H9 (cell line): ENCODE measurements at regions not wholly inside any gene's neighbourhood (a gene's known extent, or its start where the extent isn't known, plus 50 kb on each side); places are given as distances from the start of the nearest gene placed in this dataset.

Experiments
- DNase-seq: peaks from one replicate; pipeline ENCODE4 v3.0.0-alpha.2; 2017
- H2AFZ ChIP-seq: one replicate; pipeline ENCODE4 v1.6.1; 2013; ENCODE audit warnings: mild to moderate bottlenecking, low read length, control low read depth, moderate library complexity
- H2AK5ac ChIP-seq: 2 replicates; pipeline ENCODE4 v1.6.1; 2013; ENCODE audit warnings: low read length, control low read depth, mixed read lengths; ENCODE audit not compliant: insufficient read length
- H2BK120ac ChIP-seq: one replicate; pipeline ENCODE4 v1.6.1; 2013; ENCODE audit warnings: low read depth, mild to moderate bottlenecking, low read length, control low read depth, inconsistent platforms; ENCODE audit not compliant: poor library complexity, severe bottlenecking
- H2BK12ac ChIP-seq: 2 replicates; pipeline ENCODE4 v1.6.1; 2013; ENCODE audit warnings: low read length, control low read depth, mixed read lengths, low read depth; ENCODE audit not compliant: insufficient read length
- H2BK15ac ChIP-seq: 2 replicates; pipeline ENCODE4 v1.6.1; 2013; ENCODE audit warnings: low read depth, low read length, control low read depth
- H2BK20ac ChIP-seq: one replicate; pipeline ENCODE4 v1.6.1; 2013; ENCODE audit warnings: low read depth, mild to moderate bottlenecking, low read length, control low read depth, inconsistent platforms; ENCODE audit not compliant: poor library complexity, severe bottlenecking
- H2BK5ac ChIP-seq: 2 replicates; pipeline ENCODE4 v1.6.1; 2013; ENCODE audit warnings: low read length, control low read depth, mixed read lengths; ENCODE audit not compliant: insufficient read length
- H3K14ac ChIP-seq: 2 replicates; pipeline ENCODE4 v1.6.1; 2013; ENCODE audit warnings: low read length, control low read depth; ENCODE audit not compliant: insufficient read depth
- H3K18ac ChIP-seq: 2 replicates; pipeline ENCODE4 v1.6.1; 2013; ENCODE audit warnings: low read depth, mild to moderate bottlenecking, mixed read lengths, low read length, control low read depth; ENCODE audit not compliant: insufficient read length
- H3K23ac ChIP-seq: 2 replicates; pipeline ENCODE4 v1.6.1; 2013; ENCODE audit warnings: low read length, control low read depth, mixed read lengths, low read depth; ENCODE audit not compliant: insufficient read length
- H3K23me2 ChIP-seq: 2 replicates; pipeline ENCODE4 v1.6.1; 2013; ENCODE audit warnings: low read depth, mild to moderate bottlenecking, mixed read lengths, low read length, control low read depth; ENCODE audit not compliant: insufficient read length, poor library complexity, severe bottlenecking
- H3K27ac ChIP-seq: 2 replicates; pipeline ENCODE4 v1.5.1; 2013; ENCODE audit warnings: low read length, control low read depth, mixed read lengths, low read depth; ENCODE audit not compliant: insufficient read length
- H3K27me3 ChIP-seq: 2 replicates; pipeline ENCODE4 v1.6.1; 2013; ENCODE audit warnings: low read length, control low read depth, inconsistent platforms; ENCODE audit not compliant: insufficient read depth
- H3K4ac ChIP-seq: 2 replicates; pipeline ENCODE4 v1.6.1; 2013; ENCODE audit warnings: low read depth, mild to moderate bottlenecking, control low read depth, inconsistent platforms, low read length, moderate library complexity
- H3K4me1 ChIP-seq: 2 replicates; pipeline ENCODE4 v1.6.1; 2013; ENCODE audit warnings: low read length, control low read depth, inconsistent platforms; ENCODE audit not compliant: insufficient read depth
- H3K4me2 ChIP-seq: 2 replicates; pipeline ENCODE4 v1.6.1; 2013; ENCODE audit warnings: low read length, control low read depth, mixed read lengths; ENCODE audit not compliant: insufficient read length, insufficient read depth
- H3K56ac ChIP-seq: 2 replicates; pipeline ENCODE4 v1.6.1; 2013; ENCODE audit warnings: low read depth, mild to moderate bottlenecking, mixed read lengths, low read length, control low read depth; ENCODE audit not compliant: insufficient read length
- H3K79me1 ChIP-seq: 2 replicates; pipeline ENCODE4 v1.6.1; 2013; ENCODE audit warnings: low read depth, mild to moderate bottlenecking, moderate library complexity, low read length, control low read depth, inconsistent platforms; ENCODE audit not compliant: insufficient read depth, poor library complexity, severe bottlenecking
- H3K79me2 ChIP-seq: 2 replicates; pipeline ENCODE4 v1.6.1; 2013; ENCODE audit warnings: low read length, control low read depth, inconsistent platforms; ENCODE audit not compliant: insufficient read depth
- H3K9ac ChIP-seq: 2 replicates; pipeline ENCODE4 v1.6.1; 2013; ENCODE audit warnings: low read length, control low read depth, mixed read lengths; ENCODE audit not compliant: insufficient read length; ENCODE audit errors: extremely low read depth
- H3K9me3 ChIP-seq: one replicate; pipeline ENCODE4 v1.6.1; 2013; ENCODE audit warnings: low read depth, low read length, inconsistent platforms; ENCODE audit not compliant: control insufficient read depth
- H3T11ph ChIP-seq: one replicate; pipeline ENCODE4 v1.6.1; 2013; ENCODE audit warnings: mild to moderate bottlenecking, low read length, control low read depth, inconsistent platforms
- H4K20me1 ChIP-seq: one replicate; pipeline ENCODE4 v1.6.1; 2013; ENCODE audit not compliant: control insufficient read depth, insufficient read length, insufficient read depth
- H4K5ac ChIP-seq: 2 replicates; pipeline ENCODE4 v1.6.1; 2013; ENCODE audit warnings: low read depth, mild to moderate bottlenecking, mixed read lengths, low read length, control low read depth; ENCODE audit not compliant: insufficient read length
- H4K8ac ChIP-seq: replicated peaks from 2 replicates; pipeline ENCODE4 v1.6.1; 2013; ENCODE audit warnings: low read length, control low read depth, mixed read lengths, low read depth; ENCODE audit not compliant: insufficient read length
- H4K91ac ChIP-seq: 2 replicates; pipeline ENCODE4 v1.6.1; 2013; ENCODE audit warnings: low read depth, mild to moderate bottlenecking, moderate library complexity, mixed read lengths, low read length, control low read depth; ENCODE audit not compliant: insufficient read length
- H3K27ac Mint-ChIP-seq, 3 experiments: 2 replicates in 2 of 3; 3 replicates in 1 of 3; pipeline ENCODE4 v1.8.0; 2020 to 2021; ENCODE audit warnings: mixed read lengths in 3 of 3, mild to moderate bottlenecking in 1 of 3, moderate library complexity in 1 of 3
- H3K27me3 Mint-ChIP-seq: 2 replicates; pipeline ENCODE4 v1.8.0; 2021; ENCODE audit warnings: low read depth, mild to moderate bottlenecking, moderate library complexity, mixed read lengths
- H3K36me3 Mint-ChIP-seq, 3 experiments: 2 replicates in 2 of 3; 3 replicates in 1 of 3; pipeline ENCODE4 v1.8.0; 2020 to 2021; ENCODE audit warnings: low read depth in 3 of 3, mixed read lengths in 3 of 3; ENCODE audit not compliant: insufficient read depth in 1 of 3
- H3K4me1 Mint-ChIP-seq, 2 experiments: 2 replicates each; pipeline ENCODE4 v1.8.0; 2020; ENCODE audit warnings: mixed read lengths in 2 of 2
- H3K4me3 Mint-ChIP-seq, 2 experiments: 2 replicates in 1 of 2; 3 replicates in 1 of 2; pipeline ENCODE4 v1.8.0; 2020 to 2021; ENCODE audit warnings: mild to moderate bottlenecking in 2 of 2, mixed read lengths in 2 of 2, moderate library complexity in 1 of 2
- H3K9me3 Mint-ChIP-seq, 2 experiments: 2 replicates in 1 of 2; 3 replicates in 1 of 2; pipeline ENCODE4 v1.8.0; 2020; ENCODE audit warnings: mild to moderate bottlenecking in 2 of 2, mixed read lengths in 2 of 2, moderate library complexity in 1 of 2
- WGBS: extraction: QIAGEN DNeasy Blood & Tissue Kit; methylation state at CpG from one replicate; pipeline ENCODE4 v1.1.7; 2013; ENCODE audit warnings: missing lambda C conversion rate, low lambda C conversion rate, mixed read lengths; ENCODE audit not compliant: insufficient read length; ENCODE audit errors: extremely low coverage; 5-methylcytosine and 5-hydroxymethylcytosine counted together
- TF ChIP-seq, protein P1 (sequence below): fragments of 200-600 bp; sonication (generic); conservative IDR thresholded peaks from 3 replicates; pipeline ENCODE4 v1.8.0; 2021; ENCODE audit warnings: antibody characterized with exemption, mild to moderate bottlenecking

DNA sequence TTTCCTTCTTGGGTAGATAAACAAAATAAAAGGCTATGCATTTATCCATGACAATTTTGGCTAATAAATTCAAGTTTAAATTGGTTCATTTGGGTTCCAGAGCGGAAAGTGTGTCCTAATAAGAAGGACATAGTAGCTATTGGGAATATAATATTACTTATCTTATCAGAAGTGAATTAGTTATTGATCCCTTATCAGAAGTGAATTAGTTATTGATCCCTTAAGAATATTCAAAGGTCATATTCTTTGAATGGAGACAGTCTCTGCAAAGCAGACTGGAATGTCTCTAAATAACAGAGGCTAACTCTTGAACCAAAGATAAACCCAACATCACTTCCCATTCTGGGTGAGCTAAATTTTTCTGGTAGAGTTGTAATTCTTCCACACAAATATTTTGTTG is 290.7 kb upstream of the BCHE start:
- Histone ChIP-seq H3K4ac (no peak overlapping the region), H3K9me3 (no peaks in the 10 kb centered on the region), H4K5ac (no peak overlapping the region), H3K56ac (no peak overlapping the region), H3K14ac (no peak overlapping the region), H3K23ac (no peak overlapping the region), H2BK5ac (no peak overlapping the region), H2BK15ac (no peak overlapping the region), H3K23me2 (no peaks in the 10 kb centered on the region), H3K79me2 (no peaks in the 10 kb centered on the region), H3K18ac (no peak overlapping the region), H2AFZ (no peak overlapping the region), H2BK12ac (no peak overlapping the region), H3K27me3 (no peaks in the 10 kb centered on the region), H2AK5ac (no peak overlapping the region), H3K4me2 (no peak overlapping the region), H4K91ac (no peak overlapping the region), H3K79me1 (no peaks in the 10 kb centered on the region), H4K20me1 (no peaks in the 10 kb centered on the region), H3T11ph (no peak overlapping the region), H3K4me1 (no peaks in the 10 kb centered on the region), H2BK120ac (no peak overlapping the region), H4K8ac (no peak overlapping the region), H2BK20ac (no peak overlapping the region), H3K9ac (no peak overlapping the region), H3K27ac (no peak overlapping the region)
- Mint-ChIP-seq H3K4me1 (peaks cover 0 to 3% of the 10 kb centered on the region in 2 experiments; a peak in 2 of 4 replicates), H3K27me3 (no peaks in the 10 kb centered on the region), H3K4me3 (no peak overlapping the region), H3K36me3 (peaks cover 0 to 3% (median 0%) of the 10 kb centered on the region in 3 experiments; a peak in 1 of 7 replicates), H3K27ac (no peak overlapping the region), H3K9me3 (peaks cover 6 to 13% of the 10 kb centered on the region in 2 experiments; a peak in 4 of 5 replicates)
- no peak for DNase-seq
- WGBS = no CpG with 5 or more reads among the region's 1 CpG
- TF ChIP-seq, protein P1, sequence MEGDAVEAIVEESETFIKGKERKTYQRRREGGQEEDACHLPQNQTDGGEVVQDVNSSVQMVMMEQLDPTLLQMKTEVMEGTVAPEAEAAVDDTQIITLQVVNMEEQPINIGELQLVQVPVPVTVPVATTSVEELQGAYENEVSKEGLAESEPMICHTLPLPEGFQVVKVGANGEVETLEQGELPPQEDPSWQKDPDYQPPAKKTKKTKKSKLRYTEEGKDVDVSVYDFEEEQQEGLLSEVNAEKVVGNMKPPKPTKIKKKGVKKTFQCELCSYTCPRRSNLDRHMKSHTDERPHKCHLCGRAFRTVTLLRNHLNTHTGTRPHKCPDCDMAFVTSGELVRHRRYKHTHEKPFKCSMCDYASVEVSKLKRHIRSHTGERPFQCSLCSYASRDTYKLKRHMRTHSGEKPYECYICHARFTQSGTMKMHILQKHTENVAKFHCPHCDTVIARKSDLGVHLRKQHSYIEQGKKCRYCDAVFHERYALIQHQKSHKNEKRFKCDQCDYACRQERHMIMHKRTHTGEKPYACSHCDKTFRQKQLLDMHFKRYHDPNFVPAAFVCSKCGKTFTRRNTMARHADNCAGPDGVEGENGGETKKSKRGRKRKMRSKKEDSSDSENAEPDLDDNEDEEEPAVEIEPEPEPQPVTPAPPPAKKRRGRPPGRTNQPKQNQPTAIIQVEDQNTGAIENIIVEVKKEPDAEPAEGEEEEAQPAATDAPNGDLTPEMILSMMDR = no peak
